ENCODE measurements at regions not wholly inside any gene's neighbourhood (a gene's known extent, or its start where the extent isn't known, plus 50 kb on each side); places are given as distances from the start of the nearest gene placed in this dataset.

- Histone ChIP-seq H3K9me2 (ENCODE audit: insufficient read depth) (no peaks in the 10 kb centered on the region), H3K4me2 (no peak overlapping the region), H3K4me3 (no peak overlapping the region), H2AFZ (no peak overlapping the region), H3K4me1 (ENCODE audit: insufficient read depth) (peaks cover 11% of the 10 kb centered on the region), H4K20me1 (replicated peaks; ENCODE audit: insufficient read depth) (no peaks in the 10 kb centered on the region), H3K79me2 (replicated peaks; ENCODE audit: insufficient read depth) (no peaks in the 10 kb centered on the region), H3F3A (replicated peaks; ENCODE audit: low read depth) (no peaks in the 10 kb centered on the region), H3K36me3 (ENCODE audit: insufficient read depth) (no peaks in the 10 kb centered on the region), H3K27me3 (ENCODE audit: insufficient read depth) (no peaks in the 10 kb centered on the region), H3K27ac (ENCODE audit: low read depth) (no peak overlapping the region)
- TF ChIP-seq ZNF331 (CRISPR knock-in tag; IDR thresholded peaks at IDR 0.05; ENCODE audit: low read depth) = no peak
- no peak for TF ChIP-seq ETS1 (IDR thresholded peaks at IDR 0.05)
- no peak for TF ChIP-seq CREB1 (CRISPR knock-in tag; IDR thresholded peaks at IDR 0.05; ENCODE audit: low read depth)
- no peak for TF ChIP-seq ZNF114 (CRISPR knock-in tag; IDR thresholded peaks at IDR 0.05)
- TF ChIP-seq EZH2 (IDR thresholded peaks at IDR 0.05; ENCODE audit: low read depth, unreplicated experiment) = no peak
- TF ChIP-seq, protein P1, sequence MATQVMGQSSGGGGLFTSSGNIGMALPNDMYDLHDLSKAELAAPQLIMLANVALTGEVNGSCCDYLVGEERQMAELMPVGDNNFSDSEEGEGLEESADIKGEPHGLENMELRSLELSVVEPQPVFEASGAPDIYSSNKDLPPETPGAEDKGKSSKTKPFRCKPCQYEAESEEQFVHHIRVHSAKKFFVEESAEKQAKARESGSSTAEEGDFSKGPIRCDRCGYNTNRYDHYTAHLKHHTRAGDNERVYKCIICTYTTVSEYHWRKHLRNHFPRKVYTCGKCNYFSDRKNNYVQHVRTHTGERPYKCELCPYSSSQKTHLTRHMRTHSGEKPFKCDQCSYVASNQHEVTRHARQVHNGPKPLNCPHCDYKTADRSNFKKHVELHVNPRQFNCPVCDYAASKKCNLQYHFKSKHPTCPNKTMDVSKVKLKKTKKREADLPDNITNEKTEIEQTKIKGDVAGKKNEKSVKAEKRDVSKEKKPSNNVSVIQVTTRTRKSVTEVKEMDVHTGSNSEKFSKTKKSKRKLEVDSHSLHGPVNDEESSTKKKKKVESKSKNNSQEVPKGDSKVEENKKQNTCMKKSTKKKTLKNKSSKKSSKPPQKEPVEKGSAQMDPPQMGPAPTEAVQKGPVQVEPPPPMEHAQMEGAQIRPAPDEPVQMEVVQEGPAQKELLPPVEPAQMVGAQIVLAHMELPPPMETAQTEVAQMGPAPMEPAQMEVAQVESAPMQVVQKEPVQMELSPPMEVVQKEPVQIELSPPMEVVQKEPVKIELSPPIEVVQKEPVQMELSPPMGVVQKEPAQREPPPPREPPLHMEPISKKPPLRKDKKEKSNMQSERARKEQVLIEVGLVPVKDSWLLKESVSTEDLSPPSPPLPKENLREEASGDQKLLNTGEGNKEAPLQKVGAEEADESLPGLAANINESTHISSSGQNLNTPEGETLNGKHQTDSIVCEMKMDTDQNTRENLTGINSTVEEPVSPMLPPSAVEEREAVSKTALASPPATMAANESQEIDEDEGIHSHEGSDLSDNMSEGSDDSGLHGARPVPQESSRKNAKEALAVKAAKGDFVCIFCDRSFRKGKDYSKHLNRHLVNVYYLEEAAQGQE (IDR thresholded peaks at IDR 0.05; ENCODE audit: unreplicated experiment) = no peak
- no peak for TF ChIP-seq STAT1 (IDR thresholded peaks at IDR 0.05; ENCODE audit: unreplicated experiment)
- TF ChIP-seq EZH2phosphoT487 (IDR thresholded peaks at IDR 0.05; ENCODE audit: unreplicated experiment) = no peak
- no peak for TF ChIP-seq POLR2AphosphoS5 (IDR thresholded peaks at IDR 0.05; ENCODE audit: low read depth)
- TF ChIP-seq JUNB (IDR thresholded peaks at IDR 0.05; ENCODE audit: unreplicated experiment) = no peak
- TF ChIP-seq, protein P2, sequence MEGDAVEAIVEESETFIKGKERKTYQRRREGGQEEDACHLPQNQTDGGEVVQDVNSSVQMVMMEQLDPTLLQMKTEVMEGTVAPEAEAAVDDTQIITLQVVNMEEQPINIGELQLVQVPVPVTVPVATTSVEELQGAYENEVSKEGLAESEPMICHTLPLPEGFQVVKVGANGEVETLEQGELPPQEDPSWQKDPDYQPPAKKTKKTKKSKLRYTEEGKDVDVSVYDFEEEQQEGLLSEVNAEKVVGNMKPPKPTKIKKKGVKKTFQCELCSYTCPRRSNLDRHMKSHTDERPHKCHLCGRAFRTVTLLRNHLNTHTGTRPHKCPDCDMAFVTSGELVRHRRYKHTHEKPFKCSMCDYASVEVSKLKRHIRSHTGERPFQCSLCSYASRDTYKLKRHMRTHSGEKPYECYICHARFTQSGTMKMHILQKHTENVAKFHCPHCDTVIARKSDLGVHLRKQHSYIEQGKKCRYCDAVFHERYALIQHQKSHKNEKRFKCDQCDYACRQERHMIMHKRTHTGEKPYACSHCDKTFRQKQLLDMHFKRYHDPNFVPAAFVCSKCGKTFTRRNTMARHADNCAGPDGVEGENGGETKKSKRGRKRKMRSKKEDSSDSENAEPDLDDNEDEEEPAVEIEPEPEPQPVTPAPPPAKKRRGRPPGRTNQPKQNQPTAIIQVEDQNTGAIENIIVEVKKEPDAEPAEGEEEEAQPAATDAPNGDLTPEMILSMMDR (conservative IDR thresholded peaks at IDR 0.05; ENCODE audit: low read depth in 2 of 2) = no peak
- no peak for TF ChIP-seq NANOG (IDR thresholded peaks at IDR 0.05; ENCODE audit: borderline replicate concordance)
- TF ChIP-seq, protein P3, sequence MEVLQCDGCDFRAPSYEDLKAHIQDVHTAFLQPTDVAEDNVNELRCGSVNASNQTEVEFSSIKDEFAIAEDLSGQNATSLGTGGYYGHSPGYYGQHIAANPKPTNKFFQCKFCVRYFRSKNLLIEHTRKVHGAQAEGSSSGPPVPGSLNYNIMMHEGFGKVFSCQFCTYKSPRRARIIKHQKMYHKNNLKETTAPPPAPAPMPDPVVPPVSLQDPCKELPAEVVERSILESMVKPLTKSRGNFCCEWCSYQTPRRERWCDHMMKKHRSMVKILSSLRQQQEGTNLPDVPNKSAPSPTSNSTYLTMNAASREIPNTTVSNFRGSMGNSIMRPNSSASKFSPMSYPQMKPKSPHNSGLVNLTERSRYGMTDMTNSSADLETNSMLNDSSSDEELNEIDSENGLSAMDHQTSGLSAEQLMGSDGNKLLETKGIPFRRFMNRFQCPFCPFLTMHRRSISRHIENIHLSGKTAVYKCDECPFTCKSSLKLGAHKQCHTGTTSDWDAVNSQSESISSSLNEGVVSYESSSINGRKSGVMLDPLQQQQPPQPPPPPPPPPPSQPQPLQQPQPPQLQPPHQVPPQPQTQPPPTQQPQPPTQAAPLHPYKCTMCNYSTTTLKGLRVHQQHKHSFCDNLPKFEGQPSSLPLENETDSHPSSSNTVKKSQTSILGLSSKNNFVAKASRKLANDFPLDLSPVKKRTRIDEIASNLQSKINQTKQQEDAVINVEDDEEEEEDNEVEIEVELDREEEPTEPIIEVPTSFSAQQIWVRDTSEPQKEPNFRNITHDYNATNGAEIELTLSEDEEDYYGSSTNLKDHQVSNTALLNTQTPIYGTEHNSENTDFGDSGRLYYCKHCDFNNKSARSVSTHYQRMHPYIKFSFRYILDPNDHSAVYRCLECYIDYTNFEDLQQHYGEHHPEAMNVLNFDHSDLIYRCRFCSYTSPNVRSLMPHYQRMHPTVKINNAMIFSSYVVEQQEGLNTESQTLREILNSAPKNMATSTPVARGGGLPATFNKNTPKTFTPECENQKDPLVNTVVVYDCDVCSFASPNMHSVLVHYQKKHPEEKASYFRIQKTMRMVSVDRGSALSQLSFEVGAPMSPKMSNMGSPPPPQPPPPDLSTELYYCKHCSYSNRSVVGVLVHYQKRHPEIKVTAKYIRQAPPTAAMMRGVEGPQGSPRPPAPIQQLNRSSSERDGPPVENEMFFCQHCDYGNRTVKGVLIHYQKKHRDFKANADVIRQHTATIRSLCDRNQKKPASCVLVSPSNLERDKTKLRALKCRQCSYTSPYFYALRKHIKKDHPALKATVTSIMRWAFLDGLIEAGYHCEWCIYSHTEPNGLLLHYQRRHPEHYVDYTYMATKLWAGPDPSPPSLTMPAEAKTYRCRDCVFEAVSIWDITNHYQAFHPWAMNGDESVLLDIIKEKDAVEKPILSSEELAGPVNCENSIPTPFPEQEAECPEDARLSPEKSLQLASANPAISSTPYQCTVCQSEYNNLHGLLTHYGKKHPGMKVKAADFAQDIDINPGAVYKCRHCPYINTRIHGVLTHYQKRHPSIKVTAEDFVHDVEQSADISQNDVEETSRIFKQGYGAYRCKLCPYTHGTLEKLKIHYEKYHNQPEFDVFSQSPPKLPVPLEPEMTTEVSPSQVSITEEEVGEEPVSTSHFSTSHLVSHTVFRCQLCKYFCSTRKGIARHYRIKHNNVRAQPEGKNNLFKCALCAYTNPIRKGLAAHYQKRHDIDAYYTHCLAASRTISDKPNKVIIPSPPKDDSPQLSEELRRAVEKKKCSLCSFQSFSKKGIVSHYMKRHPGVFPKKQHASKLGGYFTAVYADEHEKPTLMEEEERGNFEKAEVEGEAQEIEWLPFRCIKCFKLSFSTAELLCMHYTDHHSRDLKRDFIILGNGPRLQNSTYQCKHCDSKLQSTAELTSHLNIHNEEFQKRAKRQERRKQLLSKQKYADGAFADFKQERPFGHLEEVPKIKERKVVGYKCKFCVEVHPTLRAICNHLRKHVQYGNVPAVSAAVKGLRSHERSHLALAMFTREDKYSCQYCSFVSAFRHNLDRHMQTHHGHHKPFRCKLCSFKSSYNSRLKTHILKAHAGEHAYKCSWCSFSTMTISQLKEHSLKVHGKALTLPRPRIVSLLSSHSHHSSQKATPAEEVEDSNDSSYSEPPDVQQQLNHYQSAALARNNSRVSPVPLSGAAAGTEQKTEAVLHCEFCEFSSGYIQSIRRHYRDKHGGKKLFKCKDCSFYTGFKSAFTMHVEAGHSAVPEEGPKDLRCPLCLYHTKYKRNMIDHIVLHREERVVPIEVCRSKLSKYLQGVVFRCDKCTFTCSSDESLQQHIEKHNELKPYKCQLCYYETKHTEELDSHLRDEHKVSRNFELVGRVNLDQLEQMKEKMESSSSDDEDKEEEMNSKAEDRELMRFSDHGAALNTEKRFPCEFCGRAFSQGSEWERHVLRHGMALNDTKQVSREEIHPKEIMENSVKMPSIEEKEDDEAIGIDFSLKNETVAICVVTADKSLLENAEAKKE (CRISPR knock-in tag; IDR thresholded peaks at IDR 0.05) = no peak
- ATAC-seq (no peak), DNase-seq (ENCODE audit: low spot score) (no peak)
- no peak overlapping the region for H3K27ac Mint-ChIP-seq
- no peaks in the 10 kb centered on the region for H3K9me3 Mint-ChIP-seq
- no peaks in the 10 kb centered on the region for H3K36me3 Mint-ChIP-seq (ENCODE audit: low read depth)
- no peak overlapping the region for H3K4me3 Mint-ChIP-seq
- no peaks in the 10 kb centered on the region for H3K27me3 Mint-ChIP-seq (ENCODE audit: insufficient read depth, low read depth, poor library complexity)
- peaks cover 11% of the 10 kb centered on the region for H3K4me1 Mint-ChIP-seq
Measured at GRCh38 chr2:145026456-145027455, 506.8 kb upstream of the ZEB2 start.

Measured in GM23338 (cell line).